ENCODE measurements at regions not wholly inside any gene's neighbourhood (a gene's known extent, or its start where the extent isn't known, plus 50 kb on each side); places are given as distances from the start of the nearest gene placed in this dataset.

GRCh38 chr20:6925744-6926278 is 158.3 kb downstream of the BMP2 start:
- TF ChIP-seq SP1 (IDR thresholded peaks at IDR 0.05): no peak
- no peak for TF ChIP-seq BHLHE40 (IDR thresholded peaks at IDR 0.05; ENCODE audit: borderline replicate concordance)
- TF ChIP-seq PKNOX1 (IDR thresholded peaks at IDR 0.05): no peak
- TF ChIP-seq ELF4 (IDR thresholded peaks at IDR 0.05): no peak
